ENCODE measurements at regions not wholly inside any gene's neighbourhood (a gene's known extent, or its start where the extent isn't known, plus 50 kb on each side); places are given as distances from the start of the nearest gene placed in this dataset.

GRCh38 chr1:59218521-59219236 lies 78.2 kb upstream of the FGGY start:
- TF ChIP-seq CTCF (IDR thresholded peaks at IDR 0.05; ENCODE audit: insufficient read depth, low read depth, low read length): no peak
- no peak for TF ChIP-seq EZH2 (IDR thresholded peaks at IDR 0.05; ENCODE audit: insufficient read depth, low read length)

Data from astrocyte (in vitro differentiated cells and primary cell).